ENCODE measurements at regions not wholly inside any gene's neighbourhood (a gene's known extent, or its start where the extent isn't known, plus 50 kb on each side); places are given as distances from the start of the nearest gene placed in this dataset.

DNA sequence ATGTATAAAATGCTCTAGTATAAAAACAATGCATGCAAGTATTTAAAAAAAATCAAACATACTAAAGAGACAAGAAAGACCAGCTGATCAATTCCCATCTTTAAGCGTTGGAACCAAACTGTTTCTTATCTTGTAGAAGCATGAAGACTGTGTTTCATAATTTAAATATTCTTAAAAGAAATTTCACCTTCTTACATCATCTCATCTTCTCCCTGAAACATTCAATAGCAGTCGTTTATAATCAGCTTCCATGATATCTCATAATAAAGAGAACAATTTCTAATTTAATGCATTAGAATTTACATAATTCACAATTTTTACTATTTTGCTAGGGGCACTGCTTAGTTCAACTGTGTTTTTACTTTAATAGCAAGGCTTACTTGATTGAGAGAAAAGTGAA, 468.1 kb upstream of the MARCKS start:
- no peak overlapping the region for H3K27ac ChIP-seq (ENCODE audit: low read depth, low read length)
- no peak overlapping the region for H3K4me3 ChIP-seq (ENCODE audit: low read length)
- no peak overlapping the region for H3K9ac ChIP-seq (ENCODE audit: low read length)
- H3K27me3 ChIP-seq (ENCODE audit: control insufficient read depth, insufficient read depth, low read length), result no peaks in the 10 kb centered on the region
- no peaks in the 10 kb centered on the region for H3K36me3 ChIP-seq (ENCODE audit: control insufficient read depth, insufficient read depth, low read length)
- H3K4me1 ChIP-seq (ENCODE audit: control insufficient read depth, insufficient read depth, low read length), result no peaks in the 10 kb centered on the region

DNA sequence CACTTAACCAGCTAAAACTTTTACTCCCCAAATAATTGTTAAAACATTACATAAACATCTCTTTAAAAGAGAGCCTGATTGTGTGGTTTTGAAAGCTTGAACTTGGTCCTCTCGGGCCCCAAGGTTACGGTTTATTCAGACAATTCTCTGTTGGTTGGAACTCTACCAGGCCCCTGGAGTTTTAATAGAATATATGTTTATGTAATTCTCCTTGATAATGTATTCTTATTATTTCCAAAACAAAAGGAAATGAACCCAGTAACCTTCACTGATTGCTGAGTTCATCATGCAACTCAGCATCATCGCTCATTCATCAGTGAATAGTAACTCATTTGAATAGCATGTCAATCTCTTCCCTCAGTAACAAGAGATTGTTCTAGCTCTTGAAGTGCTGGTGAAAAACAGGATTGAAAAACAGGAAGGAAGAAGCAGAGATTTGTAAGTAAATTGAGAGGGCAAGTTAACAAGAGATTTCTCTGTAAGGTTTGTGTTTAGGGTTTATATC, 464.5 kb upstream of the MARCKS start:
- no peaks in the 10 kb centered on the region for H3K36me3 ChIP-seq (ENCODE audit: control insufficient read depth, insufficient read depth, low read length)
- no peak overlapping the region for H3K27ac ChIP-seq (ENCODE audit: low read depth, low read length)
- H3K4me1 ChIP-seq (ENCODE audit: control insufficient read depth, insufficient read depth, low read length), result no peaks in the 10 kb centered on the region
- H3K27me3 ChIP-seq (ENCODE audit: control insufficient read depth, insufficient read depth, low read length), result no peaks in the 10 kb centered on the region
- no peak overlapping the region for H3K4me3 ChIP-seq (ENCODE audit: low read length)
- no peak overlapping the region for H3K9ac ChIP-seq (ENCODE audit: low read length)

DNA sequence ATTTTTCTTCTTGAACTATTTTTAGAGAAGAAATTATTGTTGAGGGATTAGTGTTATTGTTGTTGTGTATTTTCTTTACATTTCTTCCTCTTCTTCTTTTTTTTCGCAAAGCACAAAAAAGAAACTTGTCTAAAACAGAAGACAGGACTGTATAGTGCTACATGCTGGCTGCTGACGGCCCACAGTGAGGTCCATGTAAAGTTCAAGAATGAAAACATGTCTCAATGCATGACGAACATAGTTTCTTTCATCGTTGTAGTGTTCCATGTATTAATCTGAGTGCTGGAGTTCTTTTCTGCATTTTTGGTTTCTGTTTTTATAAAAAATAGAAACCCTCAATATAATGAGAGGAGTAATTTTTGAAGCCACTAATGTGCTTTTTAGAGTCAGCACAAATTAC, 462.9 kb upstream of the MARCKS start:
- Histone ChIP-seq H3K27me3 (ENCODE audit: control insufficient read depth, insufficient read depth, low read length) (no peaks in the 10 kb centered on the region), H3K36me3 (ENCODE audit: control insufficient read depth, insufficient read depth, low read length) (no peaks in the 10 kb centered on the region), H3K27ac (ENCODE audit: low read depth, low read length) (no peak overlapping the region), H3K4me1 (ENCODE audit: control insufficient read depth, insufficient read depth, low read length) (no peaks in the 10 kb centered on the region), H3K4me3 (ENCODE audit: low read length) (no peak overlapping the region), H3K9ac (ENCODE audit: low read length) (no peak overlapping the region)

- no peak overlapping the region for H3K9ac ChIP-seq (ENCODE audit: low read length)
- H3K4me1 ChIP-seq (ENCODE audit: control insufficient read depth, insufficient read depth, low read length), result no peaks in the 10 kb centered on the region
- no peak overlapping the region for H3K27ac ChIP-seq (ENCODE audit: low read depth, low read length)
- H3K4me3 ChIP-seq (ENCODE audit: low read length), result no peak overlapping the region
- no peaks in the 10 kb centered on the region for H3K36me3 ChIP-seq (ENCODE audit: control insufficient read depth, insufficient read depth, low read length)
- no peaks in the 10 kb centered on the region for H3K27me3 ChIP-seq (ENCODE audit: control insufficient read depth, insufficient read depth, low read length)
Measured at GRCh38 chr6:113394729-113395128, 462.4 kb upstream of the MARCKS start.

DNA sequence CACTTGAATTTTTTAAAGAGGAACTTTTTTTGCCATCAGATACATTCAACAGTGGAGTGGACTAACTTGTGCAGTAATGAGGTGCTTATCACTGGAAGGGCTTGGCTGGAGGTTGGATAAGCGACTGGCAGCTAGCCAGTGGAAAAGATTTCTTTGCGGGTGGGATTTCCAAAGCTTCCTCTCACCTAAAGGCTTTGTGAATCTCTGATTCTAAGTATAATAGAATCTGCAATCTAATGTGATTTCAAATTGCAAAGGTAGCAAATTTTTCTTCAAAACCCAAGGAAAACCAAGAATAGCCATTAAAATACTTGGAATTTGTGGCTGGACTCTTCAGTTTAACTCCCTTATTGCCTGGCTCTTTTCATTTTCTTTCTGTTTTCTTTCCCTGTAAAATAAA, 460.4 kb upstream of the MARCKS start:
- no peak overlapping the region for H3K27ac ChIP-seq (ENCODE audit: low read depth, low read length)

GRCh38 chr6:113397236-113397635, 459.9 kb upstream of the MARCKS start:
- Histone ChIP-seq H3K4me3 (ENCODE audit: low read length) (no peak overlapping the region), H3K27ac (ENCODE audit: low read depth, low read length) (no peak overlapping the region), H3K36me3 (ENCODE audit: control insufficient read depth, insufficient read depth, low read length) (no peaks in the 10 kb centered on the region), H3K27me3 (ENCODE audit: control insufficient read depth, insufficient read depth, low read length) (no peaks in the 10 kb centered on the region), H3K4me1 (ENCODE audit: control insufficient read depth, insufficient read depth, low read length) (no peaks in the 10 kb centered on the region), H3K9ac (ENCODE audit: low read length) (no peak overlapping the region)

More for the DNA sequence above, 460.4 kb upstream of the MARCKS start:
- H3K27me3 ChIP-seq (ENCODE audit: control insufficient read depth, insufficient read depth, low read length), result no peaks in the 10 kb centered on the region
- no peak overlapping the region for H3K4me3 ChIP-seq (ENCODE audit: low read length)
- no peaks in the 10 kb centered on the region for H3K36me3 ChIP-seq (ENCODE audit: control insufficient read depth, insufficient read depth, low read length)
- no peaks in the 10 kb centered on the region for H3K4me1 ChIP-seq (ENCODE audit: control insufficient read depth, insufficient read depth, low read length)
- no peak overlapping the region for H3K9ac ChIP-seq (ENCODE audit: low read length)

DNA sequence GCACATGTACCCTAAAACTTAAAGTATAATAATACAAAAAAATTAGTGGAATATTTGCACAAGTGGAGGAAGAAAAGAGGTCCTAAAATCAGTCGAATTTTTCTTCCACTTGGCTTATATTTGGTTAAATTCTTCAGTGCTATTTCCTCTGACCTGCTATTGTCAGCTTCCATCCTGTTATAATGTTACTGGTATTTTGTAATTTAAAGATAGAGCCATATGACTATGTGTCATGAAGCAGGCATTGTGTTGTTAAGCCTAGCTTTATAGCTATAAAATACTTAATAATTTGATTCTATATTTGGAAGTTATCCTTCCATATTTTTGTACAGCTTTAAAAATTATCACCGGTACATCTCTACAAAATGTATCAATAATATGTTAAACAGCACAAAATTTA, 455.9 kb upstream of the MARCKS start:
- H3K36me3 ChIP-seq (ENCODE audit: control insufficient read depth, insufficient read depth, low read length), result no peaks in the 10 kb centered on the region
- H3K4me3 ChIP-seq (ENCODE audit: low read length), result no peak overlapping the region
- no peaks in the 10 kb centered on the region for H3K4me1 ChIP-seq (ENCODE audit: control insufficient read depth, insufficient read depth, low read length)
- no peak overlapping the region for H3K27ac ChIP-seq (ENCODE audit: low read depth, low read length)
- H3K9ac ChIP-seq (ENCODE audit: low read length), result no peak overlapping the region
- H3K27me3 ChIP-seq (ENCODE audit: control insufficient read depth, insufficient read depth, low read length), result no peaks in the 10 kb centered on the region

- Histone ChIP-seq H3K36me3 (ENCODE audit: control insufficient read depth, insufficient read depth, low read length) (no peaks in the 10 kb centered on the region), H3K4me1 (ENCODE audit: control insufficient read depth, insufficient read depth, low read length) (no peaks in the 10 kb centered on the region), H3K27ac (ENCODE audit: low read depth, low read length) (no peak overlapping the region), H3K4me3 (ENCODE audit: low read length) (no peak overlapping the region), H3K9ac (ENCODE audit: low read length) (no peak overlapping the region), H3K27me3 (ENCODE audit: control insufficient read depth, insufficient read depth, low read length) (no peaks in the 10 kb centered on the region)
Measured at GRCh38 chr6:113402544-113402943, 454.6 kb upstream of the MARCKS start.

DNA sequence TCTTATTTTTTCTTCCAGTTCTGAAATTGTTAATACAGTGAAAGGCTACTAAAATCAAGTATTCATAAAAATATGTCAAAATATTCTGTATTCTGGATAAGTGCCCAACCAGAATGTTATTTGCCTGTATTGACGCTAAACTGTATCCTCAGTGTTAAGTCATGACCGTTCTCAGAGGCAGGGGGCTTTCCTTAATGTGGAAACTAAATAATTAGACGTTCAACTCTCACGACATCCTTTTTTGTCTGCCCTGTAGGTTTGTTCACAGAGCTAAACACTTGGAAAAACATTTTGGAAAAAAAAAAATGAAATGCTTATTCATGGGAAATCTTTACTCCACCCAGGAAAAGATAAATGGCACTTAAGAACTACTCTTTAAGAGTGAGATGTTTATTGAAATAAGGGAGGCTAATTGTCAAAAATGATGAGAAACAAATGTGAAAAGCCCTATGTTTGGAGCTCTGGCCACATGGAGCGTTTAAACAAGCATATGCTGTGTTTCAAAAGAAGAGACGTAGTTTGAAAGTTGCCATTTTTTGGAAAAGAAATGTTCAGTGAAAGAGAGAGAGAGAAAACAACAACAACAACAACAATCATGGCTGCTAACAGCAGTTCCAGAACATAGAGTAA, 453.1 kb upstream of the MARCKS start:
- Histone ChIP-seq H3K27me3 (ENCODE audit: control insufficient read depth, insufficient read depth, low read length) (no peaks in the 10 kb centered on the region), H3K36me3 (ENCODE audit: control insufficient read depth, insufficient read depth, low read length) (no peaks in the 10 kb centered on the region), H3K4me3 (ENCODE audit: low read length) (no peak overlapping the region), H3K9ac (ENCODE audit: low read length) (no peak overlapping the region), H3K4me1 (ENCODE audit: control insufficient read depth, insufficient read depth, low read length) (no peaks in the 10 kb centered on the region), H3K27ac (ENCODE audit: low read depth, low read length) (no peak overlapping the region)

- H3K27me3 ChIP-seq (ENCODE audit: control insufficient read depth, insufficient read depth, low read length), result no peaks in the 10 kb centered on the region
- H3K36me3 ChIP-seq (ENCODE audit: control insufficient read depth, insufficient read depth, low read length), result no peaks in the 10 kb centered on the region
- no peak overlapping the region for H3K4me3 ChIP-seq (ENCODE audit: low read length)
- no peak overlapping the region for H3K27ac ChIP-seq (ENCODE audit: low read depth, low read length)
- no peak overlapping the region for H3K9ac ChIP-seq (ENCODE audit: low read length)
- no peaks in the 10 kb centered on the region for H3K4me1 ChIP-seq (ENCODE audit: control insufficient read depth, insufficient read depth, low read length)
Measured at GRCh38 chr6:113405326-113406047, 451.7 kb upstream of the MARCKS start.

DNA sequence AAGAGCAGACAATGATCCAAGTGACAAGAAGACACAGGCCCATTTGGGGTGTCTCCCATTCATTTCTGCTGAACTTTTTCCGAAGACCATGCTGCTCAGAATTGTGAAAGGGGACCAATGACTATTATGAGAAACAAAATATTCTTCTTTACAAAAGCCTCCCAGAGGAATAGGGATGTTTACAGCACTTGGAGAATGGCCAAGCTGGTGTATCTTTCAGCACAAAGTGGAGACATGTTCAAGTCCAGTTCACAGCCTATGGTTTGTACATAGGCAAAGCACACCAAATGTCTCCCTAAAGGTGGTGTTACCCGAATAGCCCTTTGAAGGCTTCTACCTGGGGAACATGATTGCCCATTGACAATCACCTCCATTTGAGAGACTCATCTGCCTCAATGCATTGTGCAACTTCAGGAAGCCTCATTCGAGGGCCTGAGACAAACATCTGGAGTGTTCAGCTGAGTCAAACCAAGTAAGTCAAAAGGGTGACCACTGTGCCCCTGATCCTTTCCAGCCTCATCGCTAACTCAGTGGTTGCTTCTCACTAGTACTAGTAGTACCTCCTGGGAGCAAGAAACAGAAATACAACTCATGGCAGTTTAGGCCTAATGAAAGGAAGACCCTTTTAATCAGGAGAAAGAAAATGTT, 451.0 kb upstream of the MARCKS start:
- no peaks in the 10 kb centered on the region for H3K27me3 ChIP-seq (ENCODE audit: control insufficient read depth, insufficient read depth, low read length)

GRCh38 chr6:113411011-113411410, 446.1 kb upstream of the MARCKS start:
- no peak overlapping the region for H3K4me3 ChIP-seq (ENCODE audit: low read length)
- H3K36me3 ChIP-seq (ENCODE audit: control insufficient read depth, insufficient read depth, low read length), result no peaks in the 10 kb centered on the region
- no peak overlapping the region for H3K9ac ChIP-seq (ENCODE audit: low read length)
- no peaks in the 10 kb centered on the region for H3K27me3 ChIP-seq (ENCODE audit: control insufficient read depth, insufficient read depth, low read length)
- H3K27ac ChIP-seq (ENCODE audit: low read depth, low read length), result no peak overlapping the region
- peaks cover 2% of the 10 kb centered on the region for H3K4me1 ChIP-seq (ENCODE audit: control insufficient read depth, insufficient read depth, low read length)

More for the DNA sequence above, 451.0 kb upstream of the MARCKS start:
- Histone ChIP-seq H3K36me3 (ENCODE audit: control insufficient read depth, insufficient read depth, low read length) (no peaks in the 10 kb centered on the region), H3K27ac (ENCODE audit: low read depth, low read length) (no peak overlapping the region), H3K4me1 (ENCODE audit: control insufficient read depth, insufficient read depth, low read length) (no peaks in the 10 kb centered on the region), H3K4me3 (ENCODE audit: low read length) (no peak overlapping the region), H3K9ac (ENCODE audit: low read length) (no peak overlapping the region)
